Panc1 (cell line): ENCODE measurements at regions not wholly inside any gene's neighbourhood (a gene's known extent, or its start where the extent isn't known, plus 50 kb on each side); places are given as distances from the start of the nearest gene placed in this dataset.

Source experiments
- ATAC-seq: fragments of 200-7000 bp; cut with Tn5 transposase; 2 replicates; pipeline ENCODE4 v1.9.1; 2020; ENCODE audit warnings: mild to moderate bottlenecking, moderate library complexity
- BruUV-seq: library from RNA; stranded (reverse); fragments of 400-500 nt; replicated peaks from 2 replicates; lab custom pipeline; 2021; lab: Mats Ljungman, UMichigan
- CTCF ChIA-PET: fragments of 300-600 bp; sonication (Branson Sonifier 250); formaldehyde crosslinking; loops from one replicate; lab custom pipeline; 2022; ENCODE audit warnings: antibody characterized with exemption; lab: Charles Lee
- POLR2A ChIA-PET: fragments of 300-600 bp; sonication (Branson Sonifier 250); formaldehyde crosslinking; loops from one replicate; lab custom pipeline; 2022; ENCODE audit warnings: antibody characterized with exemption; lab: Charles Lee
- DNase-seq: peaks from one replicate; pipeline ENCODE4 v3.0.0-alpha.2; 2010; ENCODE audit warnings: low read depth, low spot score
- H3K27ac ChIP-seq: 2 replicates; pipeline ENCODE4 v1.5.1; 2011; ENCODE audit warnings: mild to moderate bottlenecking, low read length, inconsistent platforms
- H3K27me3 ChIP-seq: fragments of 200-500 bp; sonication (Bioruptor generic); 2 replicates; pipeline ENCODE4 v1.6.0; 2014; ENCODE audit warnings: low read length, inconsistent platforms; ENCODE audit not compliant: control insufficient read depth, insufficient read depth
- H3K36me3 ChIP-seq: fragments of 200-500 bp; sonication (Bioruptor generic); 2 replicates; pipeline ENCODE4 v1.5.1; 2014; ENCODE audit warnings: inconsistent platforms, mild to moderate bottlenecking, low read length, moderate library complexity; ENCODE audit not compliant: control insufficient read depth, insufficient read depth
- H3K4me1 ChIP-seq: 2 replicates; pipeline ENCODE4 v1.5.1; 2011; ENCODE audit warnings: inconsistent platforms, mild to moderate bottlenecking, low read length, moderate library complexity; ENCODE audit not compliant: control insufficient read depth, insufficient read depth
- H3K4me3 ChIP-seq, 2 experiments: 2 replicates each; pipeline ENCODE4 v1.5.1; 2011 to 2012; ENCODE audit warnings: low read depth in 2 of 2, low read length in 2 of 2, mild to moderate bottlenecking in 2 of 2, inconsistent platforms in 1 of 2, moderate library complexity in 1 of 2
- H3K9me3 ChIP-seq: fragments of 200-500 bp; sonication (Bioruptor generic); 2 replicates; pipeline ENCODE4 v1.5.1; 2014; ENCODE audit warnings: low read depth, mild to moderate bottlenecking, inconsistent platforms, low read length, moderate library complexity; ENCODE audit not compliant: control insufficient read depth, insufficient read depth
- CTCF ChIP-seq: fragments of 450-650 bp; IDR thresholded peaks from 2 replicates; pipeline ENCODE4 v1.5.1; 2017; ENCODE audit warnings: mild to moderate bottlenecking
- POLR2AphosphoS5 ChIP-seq: IDR thresholded peaks from 2 replicates; pipeline ENCODE4 v1.6.1; 2012; ENCODE audit warnings: mild to moderate bottlenecking, low read depth, low read length, moderate library complexity
- REST ChIP-seq, 2 experiments: IDR thresholded peaks; 2 replicates each; pipeline ENCODE4 v1.6.1; 2011 to 2012; ENCODE audit warnings: low read depth in 2 of 2, control low read depth in 1 of 2, low read length in 1 of 2, mild to moderate bottlenecking in 1 of 2, moderate library complexity in 1 of 2; ENCODE audit not compliant: insufficient read depth in 1 of 2
- SIN3A ChIP-seq: IDR thresholded peaks from 2 replicates; pipeline ENCODE4 v1.6.1; 2012; ENCODE audit warnings: low read depth, mild to moderate bottlenecking, low read length, moderate library complexity, borderline replicate concordance; ENCODE audit not compliant: insufficient read depth
- TCF7L2 ChIP-seq: IDR thresholded peaks from 2 replicates; pipeline ENCODE4 v1.6.1; 2011; ENCODE audit warnings: mild to moderate bottlenecking, low read depth, low read length, inconsistent platforms
- in situ Hi-C: cut with HindIII; loops from 2 replicates; pipeline ENCODE4 v1.10.0; 2016; ENCODE audit warnings: low sequenced_read_pairs, low pct_unique_long_range_greater_than_20kb
- intact Hi-C: fragments of 100-400 bp; cut with micrococcal nuclease; formaldehyde crosslinking; loops from one replicate; pipeline ENCODE4 v1.10.0; 2022; ENCODE audit not compliant: unreplicated experiment

- in situ Hi-C loops (no loop called here), intact Hi-C loops (no loop called here)
- Histone ChIP-seq H3K27me3 (no peaks in the 10 kb centered on the region), H3K27ac (no peak overlapping the region), H3K36me3 (no peaks in the 10 kb centered on the region), H3K9me3 (no peaks in the 10 kb centered on the region), H3K4me1 (no peaks in the 10 kb centered on the region), H3K4me3 (no peak overlapping the region)
- DNase-seq (no peak), ATAC-seq (no peak)
- BruUV-seq = no TSS peak
- ChIA-PET POLR2A (no interaction called here), CTCF (no interaction called here)
- TF ChIP-seq TCF7L2 = no peak
- no peak for TF ChIP-seq CTCF
- TF ChIP-seq SIN3A = no peak
Measured at GRCh38 chr15:29903785-29904464, 81.7 kb upstream of the TJP1 start.

GRCh38 chr15:29903028-29903427 lies 80.8 kb upstream of the TJP1 start:
- intact Hi-C loops = no loop called here
- POLR2A ChIA-PET = no interaction called here
- no TSS peak for BruUV-seq

More at GRCh38 chr15:29903028-29903427, 80.8 kb upstream of the TJP1 start:
- DNase-seq = no peak
- TF ChIP-seq REST (IDR thresholded peaks at IDR 0.05; ENCODE audit: insufficient read depth in 1 of 2, low read depth in 2 of 2, low read length in 1 of 2) (no peak), POLR2AphosphoS5 (no peak), CTCF (no peak), TCF7L2 (no peak)
- H3K9me3 ChIP-seq = no peaks in the 10 kb centered on the region
- no peak overlapping the region for H3K27ac ChIP-seq
- H3K4me3 ChIP-seq = no peak overlapping the region
- in situ Hi-C loops = no loop called here
- no peak for ATAC-seq
- H3K4me1 ChIP-seq = no peaks in the 10 kb centered on the region
- no peaks in the 10 kb centered on the region for H3K27me3 ChIP-seq
- CTCF ChIA-PET = no interaction called here
- H3K36me3 ChIP-seq = no peaks in the 10 kb centered on the region
